MCF 10A (cell line): ENCODE measurements at regions not wholly inside any gene's neighbourhood (a gene's known extent, or its start where the extent isn't known, plus 50 kb on each side); places are given as distances from the start of the nearest gene placed in this dataset.

ENCODE experiments used
- BruUV-seq: library from RNA; stranded (reverse); fragments of 400-500 nt; replicated peaks from 2 replicates; lab custom pipeline; 2021; lab: Mats Ljungman, UMichigan
- CTCF ChIA-PET: fragments of 300-600 bp; sonication (Branson Sonifier 250); formaldehyde crosslinking; extraction: SDS; loops from one replicate; lab custom pipeline; 2021; ENCODE audit warnings: antibody characterized with exemption, inconsistent platforms; lab: Yijun Ruan, JAX
- POLR2A ChIA-PET: fragments of 300-600, 350-650 bp; sonication (Branson Sonifier 250); formaldehyde crosslinking; extraction: SDS; loops from one replicate; lab custom pipeline; 2020; ENCODE audit warnings: antibody characterized with exemption, inconsistent platforms; lab: Yijun Ruan, JAX
- DNase-seq: peaks from one replicate; pipeline ENCODE4 v3.0.0-alpha.2; 2018; ENCODE audit not compliant: unreplicated experiment
- H3K27ac Mint-ChIP-seq: one replicate; pipeline ENCODE4 v1.8.0; 2022; ENCODE audit warnings: mild to moderate bottlenecking, low read depth, mixed read lengths; ENCODE audit not compliant: unreplicated experiment
- H3K27me3 Mint-ChIP-seq: one replicate; pipeline ENCODE4 v1.8.0; 2022; ENCODE audit warnings: mixed read lengths; ENCODE audit not compliant: insufficient read depth, unreplicated experiment
- H3K36me3 Mint-ChIP-seq: one replicate; pipeline ENCODE4 v1.8.0; 2022; ENCODE audit warnings: mild to moderate bottlenecking, moderate library complexity, mixed read lengths; ENCODE audit not compliant: insufficient read depth, unreplicated experiment
- H3K4me1 Mint-ChIP-seq: one replicate; pipeline ENCODE4 v1.8.0; 2022; ENCODE audit warnings: mixed read lengths; ENCODE audit not compliant: insufficient read depth, unreplicated experiment
- H3K4me3 Mint-ChIP-seq: one replicate; pipeline ENCODE4 v1.8.0; 2022; ENCODE audit warnings: mild to moderate bottlenecking, moderate library complexity, mixed read lengths; ENCODE audit not compliant: unreplicated experiment
- H3K9me3 Mint-ChIP-seq: one replicate; pipeline ENCODE4 v1.8.0; 2022; ENCODE audit warnings: mixed read lengths; ENCODE audit not compliant: unreplicated experiment
- intact Hi-C: fragments of 100-400 bp; cut with micrococcal nuclease; formaldehyde crosslinking; loops from 2 replicates; pipeline ENCODE4 v1.14.1; 2022
- TF ChIP-seq, protein P1 (sequence below): fragments of 200-600 bp; IDR thresholded peaks from one replicate; pipeline ENCODE4 v1.8.0; 2022; ENCODE audit warnings: antibody characterized with exemption, mild to moderate bottlenecking; ENCODE audit not compliant: unreplicated experiment

GRCh38 chr18:59055345-59056032, 84.2 kb upstream of the SEC11C start:
- no peak overlapping the region for H3K4me3 Mint-ChIP-seq
- no peak for DNase-seq
- H3K4me1 Mint-ChIP-seq, result peaks cover 26% of the 10 kb centered on the region
- ChIA-PET POLR2A (interaction anchor here (0.8 kb wide), 1 partner anchor 9 kb away, joined by 3 read pairs; no protein-coding TSS in a partner anchor), CTCF (interaction anchor here (0.6 to 2.1 kb wide), 4 partner anchors 15 to 275 kb away, joined by 5 to 8 read pairs (median 6); no protein-coding TSS in a partner anchor)
- no peak overlapping the region for H3K27ac Mint-ChIP-seq
- intact Hi-C loops, result no loop called here
- TF ChIP-seq, protein P1, sequence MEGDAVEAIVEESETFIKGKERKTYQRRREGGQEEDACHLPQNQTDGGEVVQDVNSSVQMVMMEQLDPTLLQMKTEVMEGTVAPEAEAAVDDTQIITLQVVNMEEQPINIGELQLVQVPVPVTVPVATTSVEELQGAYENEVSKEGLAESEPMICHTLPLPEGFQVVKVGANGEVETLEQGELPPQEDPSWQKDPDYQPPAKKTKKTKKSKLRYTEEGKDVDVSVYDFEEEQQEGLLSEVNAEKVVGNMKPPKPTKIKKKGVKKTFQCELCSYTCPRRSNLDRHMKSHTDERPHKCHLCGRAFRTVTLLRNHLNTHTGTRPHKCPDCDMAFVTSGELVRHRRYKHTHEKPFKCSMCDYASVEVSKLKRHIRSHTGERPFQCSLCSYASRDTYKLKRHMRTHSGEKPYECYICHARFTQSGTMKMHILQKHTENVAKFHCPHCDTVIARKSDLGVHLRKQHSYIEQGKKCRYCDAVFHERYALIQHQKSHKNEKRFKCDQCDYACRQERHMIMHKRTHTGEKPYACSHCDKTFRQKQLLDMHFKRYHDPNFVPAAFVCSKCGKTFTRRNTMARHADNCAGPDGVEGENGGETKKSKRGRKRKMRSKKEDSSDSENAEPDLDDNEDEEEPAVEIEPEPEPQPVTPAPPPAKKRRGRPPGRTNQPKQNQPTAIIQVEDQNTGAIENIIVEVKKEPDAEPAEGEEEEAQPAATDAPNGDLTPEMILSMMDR, result no peak
- H3K9me3 Mint-ChIP-seq, result no peaks in the 10 kb centered on the region
- H3K36me3 Mint-ChIP-seq, result no peaks in the 10 kb centered on the region
- BruUV-seq, result no TSS peak
- H3K27me3 Mint-ChIP-seq, result no peaks in the 10 kb centered on the region

GRCh38 chr18:59056706-59057492, 82.8 kb upstream of the SEC11C start:
- intact Hi-C loops, result loop anchor here (1.0 kb wide), 1 partner anchor 276 kb away; no protein-coding TSS in a partner anchor
- no peak overlapping the region for H3K27ac Mint-ChIP-seq
- no peaks in the 10 kb centered on the region for H3K36me3 Mint-ChIP-seq
- BruUV-seq, result no TSS peak
- no peaks in the 10 kb centered on the region for H3K9me3 Mint-ChIP-seq
- peaks cover 11% of the 10 kb centered on the region for H3K4me1 Mint-ChIP-seq
- peak; percentile 71 for DNase-seq
- ChIA-PET POLR2A (no interaction called here), CTCF (interaction anchor here (1.0 to 1.5 kb wide), 3 partner anchors 37 to 288 kb away, joined by 4 to 6 read pairs (median 5); no protein-coding TSS in a partner anchor)
- no peak overlapping the region for H3K4me3 Mint-ChIP-seq
- no peaks in the 10 kb centered on the region for H3K27me3 Mint-ChIP-seq
- TF ChIP-seq, protein P1, result peak; percentile 58

GRCh38 chr18:59057493-59057795, 82.2 kb upstream of the SEC11C start:
- intact Hi-C loops, result loop anchor here (1.0 kb wide), 1 partner anchor 276 kb away; no protein-coding TSS in a partner anchor
- Mint-ChIP-seq H3K4me3 (no peak overlapping the region), H3K36me3 (no peaks in the 10 kb centered on the region), H3K4me1 (peaks cover 8% of the 10 kb centered on the region), H3K9me3 (no peaks in the 10 kb centered on the region), H3K27me3 (no peaks in the 10 kb centered on the region), H3K27ac (no peak overlapping the region)
- ChIA-PET POLR2A (no interaction called here), CTCF (interaction anchor here (0.7 to 8.2 kb wide), 6 partner anchors 13 to 294 kb away, joined by 3 to 71 read pairs (median 6); no protein-coding TSS in a partner anchor)
- TF ChIP-seq, protein P1, result no peak
- no TSS peak for BruUV-seq
- no peak for DNase-seq

DNA sequence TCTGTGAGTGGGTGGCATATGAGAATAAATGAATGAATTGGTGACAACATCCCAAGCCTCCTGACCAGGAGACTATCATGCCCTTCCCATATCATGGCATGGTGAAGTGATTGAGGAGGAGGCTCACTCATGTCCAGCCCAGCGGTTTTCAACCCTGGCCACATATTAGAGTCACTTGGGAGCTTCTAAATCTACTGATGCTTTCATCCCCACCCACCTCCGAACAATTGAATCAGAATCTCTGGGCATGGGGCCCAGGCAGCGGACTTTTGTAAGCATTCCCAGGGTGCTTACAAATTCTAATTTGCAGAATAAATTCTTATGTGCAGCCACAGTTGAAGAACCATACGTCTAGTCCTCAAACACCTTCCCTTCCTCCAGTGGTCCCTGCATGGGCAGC, 81.7 kb upstream of the SEC11C start:
- POLR2A ChIA-PET, result interaction anchor here (0.9 kb wide), 1 partner anchor 271 kb away, joined by 4 read pairs; no protein-coding TSS in a partner anchor
- no peak for DNase-seq
- CTCF ChIA-PET, result interaction anchor here (0.6 to 8.2 kb wide), 8 partner anchors 12 to 344 kb away, joined by 3 to 71 read pairs (median 4); no protein-coding TSS in a partner anchor
- Mint-ChIP-seq H3K36me3 (no peaks in the 10 kb centered on the region), H3K4me1 (peaks cover 6% of the 10 kb centered on the region), H3K4me3 (no peak overlapping the region), H3K9me3 (no peaks in the 10 kb centered on the region), H3K27ac (no peak overlapping the region), H3K27me3 (no peaks in the 10 kb centered on the region)
- intact Hi-C loops, result loop anchor here (1.0 kb wide), 1 partner anchor 277 kb away; no protein-coding TSS in a partner anchor
- no TSS peak for BruUV-seq
- TF ChIP-seq, protein P1, result no peak
